ENCODE measurements at regions not wholly inside any gene's neighbourhood (a gene's known extent, or its start where the extent isn't known, plus 50 kb on each side); places are given as distances from the start of the nearest gene placed in this dataset.

DNA sequence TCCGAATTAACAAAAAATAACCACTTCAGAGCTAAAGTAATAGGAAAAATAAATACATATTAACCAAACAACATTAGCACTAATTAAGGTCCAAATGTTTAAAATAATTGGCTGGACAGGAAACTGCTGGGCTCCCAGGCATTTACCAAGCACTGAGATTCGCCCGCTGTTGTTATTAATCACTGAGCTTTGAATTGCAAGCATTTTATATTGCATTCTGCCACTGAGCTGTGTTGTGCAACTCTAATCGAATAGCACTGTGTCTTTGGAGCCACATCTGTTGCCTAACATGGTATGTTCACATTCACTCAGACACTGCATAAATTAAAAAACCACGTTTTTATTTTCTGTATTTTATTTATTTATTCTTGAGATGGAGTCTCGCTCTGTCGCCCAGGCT, 88.9 kb downstream of the SOWAHC start:
- TF ChIP-seq, protein P1, sequence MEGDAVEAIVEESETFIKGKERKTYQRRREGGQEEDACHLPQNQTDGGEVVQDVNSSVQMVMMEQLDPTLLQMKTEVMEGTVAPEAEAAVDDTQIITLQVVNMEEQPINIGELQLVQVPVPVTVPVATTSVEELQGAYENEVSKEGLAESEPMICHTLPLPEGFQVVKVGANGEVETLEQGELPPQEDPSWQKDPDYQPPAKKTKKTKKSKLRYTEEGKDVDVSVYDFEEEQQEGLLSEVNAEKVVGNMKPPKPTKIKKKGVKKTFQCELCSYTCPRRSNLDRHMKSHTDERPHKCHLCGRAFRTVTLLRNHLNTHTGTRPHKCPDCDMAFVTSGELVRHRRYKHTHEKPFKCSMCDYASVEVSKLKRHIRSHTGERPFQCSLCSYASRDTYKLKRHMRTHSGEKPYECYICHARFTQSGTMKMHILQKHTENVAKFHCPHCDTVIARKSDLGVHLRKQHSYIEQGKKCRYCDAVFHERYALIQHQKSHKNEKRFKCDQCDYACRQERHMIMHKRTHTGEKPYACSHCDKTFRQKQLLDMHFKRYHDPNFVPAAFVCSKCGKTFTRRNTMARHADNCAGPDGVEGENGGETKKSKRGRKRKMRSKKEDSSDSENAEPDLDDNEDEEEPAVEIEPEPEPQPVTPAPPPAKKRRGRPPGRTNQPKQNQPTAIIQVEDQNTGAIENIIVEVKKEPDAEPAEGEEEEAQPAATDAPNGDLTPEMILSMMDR (IDR thresholded peaks at IDR 0.05), result no peak
- TF ChIP-seq POLR2AphosphoS5 (IDR thresholded peaks at IDR 0.05) (no peak), POLR2A (IDR thresholded peaks at IDR 0.05) (no peak)

All from prostate gland (tissue), 2 donors.